NOMO-1 treated with DMSO at 0.1 percent for 48 hours (cell line): ENCODE measurements at regions not wholly inside any gene's neighbourhood (a gene's known extent, or its start where the extent isn't known, plus 50 kb on each side); places are given as distances from the start of the nearest gene placed in this dataset.
A peak's percentile ranks its signal among the peaks of the same experiment; 100 is the strongest.

ENCODE experiments used
- DNase-seq: peaks from one replicate; lab custom pipeline; 2025; ENCODE audit not compliant: unreplicated experiment; lab: John Stamatoyannopoulos, UW

- DNase-seq, result no peak
These were observed 96.1 kb upstream of the PLXNA4 start for GRCh38 chr7:132672200-132672990.

DNA sequence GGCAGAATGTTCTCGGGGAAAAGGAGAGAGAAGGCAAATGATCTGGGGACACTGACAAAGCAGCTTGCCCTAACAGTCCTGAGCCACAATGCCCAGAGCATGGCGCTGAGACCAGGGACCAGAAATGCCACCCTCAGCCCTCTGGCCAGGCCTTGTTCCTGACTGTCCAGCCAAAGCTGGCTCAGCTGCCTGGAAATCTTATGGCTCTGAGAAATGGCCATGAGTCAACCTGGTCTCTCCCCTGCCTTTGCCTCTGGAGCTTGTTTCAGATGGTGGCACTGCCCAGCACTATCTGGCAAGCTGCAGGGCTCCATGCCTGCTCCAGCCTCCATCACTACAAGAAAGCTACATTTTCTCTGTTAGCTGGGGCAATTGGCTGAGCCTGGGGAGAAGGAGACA is 90.5 kb upstream of the PLXNA4 start:
- no peak for DNase-seq

- DNase-seq, result no peak
These were observed 90.0 kb upstream of the PLXNA4 start for GRCh38 chr7:132666071-132666773.

DNA sequence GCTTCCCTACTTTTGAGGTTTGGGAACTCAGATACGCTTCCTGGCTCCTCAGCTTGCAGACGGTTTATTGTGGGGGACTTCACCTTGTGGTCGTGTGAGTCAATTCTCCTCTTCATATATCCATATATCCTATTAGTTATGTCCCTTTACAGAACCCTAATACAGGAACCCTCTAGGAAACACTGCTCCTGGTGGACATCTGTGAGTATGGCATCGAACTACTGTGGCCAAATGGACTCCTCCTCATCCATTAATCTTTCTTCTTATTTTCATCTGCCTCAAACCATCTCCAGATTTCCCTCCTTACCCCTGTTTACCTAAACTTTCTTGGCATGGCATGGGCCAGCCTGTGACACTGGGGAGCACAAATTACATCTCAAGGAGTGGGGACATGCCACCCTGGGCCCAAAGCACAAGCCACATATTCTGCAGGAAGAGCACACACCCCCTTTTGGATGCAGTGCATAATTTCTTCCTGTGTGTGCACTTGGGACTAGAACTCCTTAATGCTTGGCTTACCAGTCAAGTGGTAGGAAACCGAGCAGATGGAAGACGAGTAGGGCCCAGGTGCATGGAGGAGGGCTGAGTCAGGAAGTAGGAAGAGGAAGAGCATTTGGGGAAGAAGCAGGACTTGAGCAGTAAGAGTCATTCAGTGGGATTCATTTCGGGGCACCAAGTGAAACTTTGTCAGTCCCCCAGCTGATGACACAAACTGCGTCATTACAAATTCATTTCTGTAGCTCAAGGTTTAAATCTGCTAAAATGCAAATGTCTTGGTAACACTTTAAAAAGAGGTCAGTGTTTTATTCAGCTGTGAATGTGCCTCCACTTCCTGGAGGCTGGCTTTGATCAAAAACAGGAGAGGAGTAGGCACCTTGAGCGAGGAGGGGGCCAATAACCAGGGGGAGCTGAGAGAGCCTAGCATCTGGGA is 80.8 kb upstream of the PLXNA4 start:
- DNase-seq, result no peak

DNA sequence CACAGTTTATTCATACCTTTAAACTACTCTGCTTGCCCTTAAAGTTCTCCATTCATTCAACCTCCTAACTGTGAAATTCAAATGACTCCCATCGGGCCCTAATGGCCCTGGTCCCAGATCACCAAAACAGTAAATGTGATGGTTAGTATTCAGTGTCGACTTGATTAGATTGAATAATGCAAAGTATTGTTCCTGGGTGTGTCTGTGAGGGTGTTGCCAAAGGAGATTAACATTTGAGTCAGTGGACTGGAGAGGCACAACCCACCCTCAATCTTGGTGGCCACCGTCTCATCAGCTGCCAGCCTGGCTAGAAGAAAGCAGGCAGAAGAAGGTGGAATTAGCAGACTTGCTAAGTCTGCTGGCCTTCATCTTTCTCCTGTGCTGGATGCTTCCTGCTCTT is 80.1 kb upstream of the PLXNA4 start:
- DNase-seq, result no peak

DNA sequence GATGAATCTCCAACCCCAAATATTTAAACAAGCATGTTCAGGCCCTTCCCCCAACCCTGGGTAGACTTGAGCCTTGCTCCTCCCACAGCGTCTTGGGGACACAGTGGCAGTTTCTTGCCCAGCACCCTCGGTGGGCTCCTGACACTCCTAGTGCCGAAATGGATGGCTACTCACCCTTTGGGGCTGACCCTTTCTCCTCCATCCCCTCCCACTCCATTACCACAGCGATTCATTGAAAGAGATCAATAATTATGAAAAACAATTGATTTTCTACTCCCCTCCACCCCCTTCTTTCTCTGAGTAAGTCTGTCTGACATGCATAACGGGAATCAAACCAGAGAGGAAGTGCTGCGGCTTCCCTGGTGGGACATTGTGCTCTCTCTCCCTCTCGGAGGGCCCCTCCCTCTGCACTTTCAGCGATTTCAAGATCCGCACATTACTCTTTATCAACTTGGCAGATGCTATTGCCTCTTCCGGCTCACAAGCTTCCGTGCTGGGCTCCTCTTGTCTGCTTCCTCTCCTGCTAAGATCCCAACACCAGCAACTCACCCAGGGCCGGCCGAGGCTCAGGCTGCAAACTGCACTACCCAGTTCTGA is 79.0 kb upstream of the PLXNA4 start:
- peak; percentile 51 for DNase-seq

DNA sequence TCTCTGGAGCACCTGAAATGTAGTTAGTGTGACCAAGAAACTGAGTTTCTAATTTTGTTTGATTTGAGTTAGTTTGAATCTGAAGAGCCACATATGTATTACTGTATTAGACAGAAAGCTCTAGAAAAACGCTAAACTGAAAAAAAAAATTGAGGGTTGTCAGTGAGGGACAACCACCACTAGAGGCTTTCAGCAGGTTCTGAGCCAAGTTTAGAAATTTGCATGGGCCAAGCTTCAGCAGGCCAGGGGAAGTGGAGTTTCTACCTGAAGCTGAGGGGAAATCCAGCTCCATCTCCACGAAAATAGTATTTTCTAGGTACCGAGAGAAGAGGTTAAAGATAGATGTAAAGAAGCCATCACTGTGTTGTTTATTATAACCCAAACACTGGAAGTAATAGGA is 77.9 kb upstream of the PLXNA4 start:
- no peak for DNase-seq

DNA sequence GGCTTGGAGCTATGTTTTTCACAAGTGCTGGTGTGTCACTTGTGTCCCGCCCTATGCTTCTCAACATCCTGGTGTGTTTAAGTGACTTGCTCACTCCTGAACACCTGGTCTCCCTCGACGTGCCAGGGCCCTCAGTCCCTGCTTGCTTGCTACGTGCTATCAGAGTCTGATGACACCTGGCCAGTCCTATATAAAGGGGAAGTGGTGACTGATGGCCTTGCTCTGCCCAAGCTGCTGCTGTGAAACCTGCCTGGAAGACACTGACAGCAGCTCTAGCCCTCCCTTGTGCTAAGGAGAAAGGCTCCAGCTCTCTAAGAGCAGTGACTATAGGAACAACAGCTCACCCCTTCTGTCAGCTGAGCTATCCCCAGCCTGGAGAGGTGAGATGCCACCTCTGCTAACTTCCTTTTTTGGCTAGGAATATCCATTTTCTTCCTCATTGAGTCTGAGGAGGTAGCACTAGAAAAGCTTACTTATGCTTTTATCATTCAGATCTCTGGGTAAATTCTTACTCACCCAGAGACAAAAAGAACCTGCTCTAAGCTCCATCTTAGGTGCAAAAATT is 77.2 kb upstream of the PLXNA4 start:
- no peak for DNase-seq

- no peak for DNase-seq
These were observed 76.2 kb upstream of the PLXNA4 start for GRCh38 chr7:132652507-132652906.

DNA sequence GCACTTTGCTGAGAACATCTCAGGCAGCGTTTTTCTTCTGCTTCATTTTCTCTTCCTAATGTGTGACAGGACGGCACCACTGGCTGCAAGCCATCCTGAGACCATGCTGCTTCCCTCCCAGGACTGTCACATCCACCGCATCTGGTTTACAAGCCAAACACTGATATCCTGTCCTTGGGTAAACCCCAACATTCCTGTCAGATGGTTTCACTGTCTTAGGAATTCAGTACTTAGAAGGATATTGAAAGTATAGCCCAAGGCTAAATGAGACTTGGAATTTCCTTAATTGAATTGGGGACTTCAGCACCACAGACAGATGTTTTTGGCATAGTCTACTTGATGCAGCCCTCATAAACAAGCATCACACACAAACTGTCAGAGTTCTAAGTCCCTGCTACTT is 74.2 kb upstream of the PLXNA4 start:
- no peak for DNase-seq

DNA sequence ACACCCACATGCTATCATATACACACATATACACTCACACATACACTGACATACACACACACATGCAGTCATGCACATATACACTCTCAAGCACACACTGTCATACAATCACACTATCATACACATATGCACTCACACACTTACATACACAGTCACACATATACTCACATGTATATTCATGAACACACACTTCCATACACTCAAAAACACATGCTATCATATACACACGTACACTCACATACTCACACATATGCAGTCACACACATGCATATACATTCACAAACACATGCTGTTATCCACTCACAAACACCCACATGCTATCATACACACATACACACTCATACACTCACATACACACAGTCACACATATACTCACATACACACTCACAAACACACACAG is 71.0 kb upstream of the PLXNA4 start:
- no peak for DNase-seq

GRCh38 chr7:132646052-132646451 is 69.8 kb upstream of the PLXNA4 start:
- DNase-seq, result no peak

- DNase-seq, result no peak
These were observed 67.0 kb upstream of the PLXNA4 start for GRCh38 chr7:132643302-132643701.

DNA sequence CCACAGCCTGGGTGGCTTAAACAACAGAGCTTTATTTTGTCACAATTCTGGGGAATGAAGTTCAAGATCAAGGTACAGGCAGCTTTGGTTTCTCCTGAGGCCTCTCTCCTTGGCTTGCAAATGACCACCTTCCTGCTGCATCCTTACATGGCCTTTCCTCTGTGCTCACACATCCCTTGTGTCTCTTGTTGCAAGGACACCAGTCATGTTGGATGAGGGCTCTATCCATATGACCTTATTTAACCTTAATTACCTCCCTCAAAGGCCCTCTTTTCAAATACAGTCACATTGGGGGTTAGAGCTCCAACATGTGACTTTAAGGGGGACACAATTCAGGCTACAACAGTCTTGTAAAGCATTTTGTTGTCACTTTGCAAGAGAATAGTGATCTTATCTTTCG is 65.0 kb upstream of the PLXNA4 start:
- no peak for DNase-seq

DNA sequence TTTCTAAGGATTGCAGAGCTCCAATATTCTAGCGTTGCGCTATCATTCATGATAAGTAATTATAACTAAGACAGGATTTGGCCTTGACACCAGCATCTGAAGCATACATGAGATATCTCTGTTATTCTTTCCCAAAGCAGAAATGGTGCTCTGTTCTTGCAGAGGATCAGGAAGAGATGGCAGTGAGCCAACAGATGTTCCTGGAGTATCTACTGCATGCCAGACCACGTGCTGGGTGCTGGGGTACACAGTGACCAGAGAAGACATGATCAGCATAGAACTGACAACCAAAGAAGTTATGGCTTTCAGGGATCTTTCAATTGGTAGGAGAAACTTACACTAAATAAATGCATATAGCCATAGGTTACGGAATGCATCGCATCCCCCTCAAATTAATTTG is 63.7 kb upstream of the PLXNA4 start:
- DNase-seq, result no peak

GRCh38 chr7:132638000-132638399 is 61.7 kb upstream of the PLXNA4 start:
- DNase-seq, result no peak

- DNase-seq, result no peak
These were observed 60.3 kb upstream of the PLXNA4 start for GRCh38 chr7:132636581-132636980.

DNA sequence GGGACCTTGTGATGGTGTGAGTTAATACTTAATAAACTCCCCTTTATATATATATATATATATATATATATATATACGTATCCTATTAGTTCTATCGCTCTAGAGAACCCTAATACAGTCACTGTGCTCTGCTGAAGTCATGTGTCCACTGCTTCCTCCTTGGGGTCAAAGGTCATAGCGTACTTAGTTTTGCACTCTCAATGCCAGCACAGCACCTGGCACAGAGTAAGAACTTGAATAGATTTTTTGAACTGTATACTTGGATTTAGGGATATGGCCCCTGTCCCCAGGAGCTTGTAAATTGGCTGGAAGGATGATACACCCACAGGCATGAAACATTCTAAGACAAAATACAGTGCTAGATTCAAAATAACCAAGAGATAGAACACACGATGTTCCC is 58.9 kb upstream of the PLXNA4 start:
- DNase-seq, result no peak

- no peak for DNase-seq
These were observed 54.6 kb upstream of the PLXNA4 start for GRCh38 chr7:132630834-132631233.
